ENCODE measurements at regions not wholly inside any gene's neighbourhood (a gene's known extent, or its start where the extent isn't known, plus 50 kb on each side); places are given as distances from the start of the nearest gene placed in this dataset.

GRCh38 chr5:6043491-6044310 is 334.6 kb downstream of the MED10 start:
- TF ChIP-seq, protein P1, sequence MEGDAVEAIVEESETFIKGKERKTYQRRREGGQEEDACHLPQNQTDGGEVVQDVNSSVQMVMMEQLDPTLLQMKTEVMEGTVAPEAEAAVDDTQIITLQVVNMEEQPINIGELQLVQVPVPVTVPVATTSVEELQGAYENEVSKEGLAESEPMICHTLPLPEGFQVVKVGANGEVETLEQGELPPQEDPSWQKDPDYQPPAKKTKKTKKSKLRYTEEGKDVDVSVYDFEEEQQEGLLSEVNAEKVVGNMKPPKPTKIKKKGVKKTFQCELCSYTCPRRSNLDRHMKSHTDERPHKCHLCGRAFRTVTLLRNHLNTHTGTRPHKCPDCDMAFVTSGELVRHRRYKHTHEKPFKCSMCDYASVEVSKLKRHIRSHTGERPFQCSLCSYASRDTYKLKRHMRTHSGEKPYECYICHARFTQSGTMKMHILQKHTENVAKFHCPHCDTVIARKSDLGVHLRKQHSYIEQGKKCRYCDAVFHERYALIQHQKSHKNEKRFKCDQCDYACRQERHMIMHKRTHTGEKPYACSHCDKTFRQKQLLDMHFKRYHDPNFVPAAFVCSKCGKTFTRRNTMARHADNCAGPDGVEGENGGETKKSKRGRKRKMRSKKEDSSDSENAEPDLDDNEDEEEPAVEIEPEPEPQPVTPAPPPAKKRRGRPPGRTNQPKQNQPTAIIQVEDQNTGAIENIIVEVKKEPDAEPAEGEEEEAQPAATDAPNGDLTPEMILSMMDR (IDR thresholded peaks at IDR 0.05; ENCODE audit: low read length): no peak
- TF ChIP-seq EZH2 (optimal IDR thresholded peaks at IDR 0.05; ENCODE audit: low read depth, low read length) (no peak), EZH2phosphoT487 (IDR thresholded peaks at IDR 0.05; ENCODE audit: low read length) (no peak)

All from MM.1S (cell line).